Nephron (organoid): ENCODE measurements at regions not wholly inside any gene's neighbourhood (a gene's known extent, or its start where the extent isn't known, plus 50 kb on each side); places are given as distances from the start of the nearest gene placed in this dataset.

ENCODE experiments used
- H3K27ac Mint-ChIP-seq, 3 experiments: 2 replicates each; pipeline ENCODE4 v1.8.0; 2020; ENCODE audit warnings: mixed read lengths in 3 of 3, mild to moderate bottlenecking in 2 of 3, moderate library complexity in 1 of 3
- H3K27me3 Mint-ChIP-seq: 2 replicates; pipeline ENCODE4 v1.8.0; 2021; ENCODE audit warnings: low read depth, mild to moderate bottlenecking, moderate library complexity, mixed read lengths
- H3K36me3 Mint-ChIP-seq: 2 replicates; pipeline ENCODE4 v1.8.0; 2020; ENCODE audit warnings: low read depth, mixed read lengths
- H3K4me1 Mint-ChIP-seq: 2 replicates; pipeline ENCODE4 v1.8.0; 2020; ENCODE audit warnings: mixed read lengths
- H3K4me3 Mint-ChIP-seq, 3 experiments: 2 replicates each; pipeline ENCODE4 v1.8.0; 2020; ENCODE audit warnings: mild to moderate bottlenecking in 3 of 3, mixed read lengths in 3 of 3, moderate library complexity in 2 of 3
- H3K9me3 Mint-ChIP-seq: 2 replicates; pipeline ENCODE4 v1.8.0; 2020; ENCODE audit warnings: mixed read lengths
- TF ChIP-seq, protein P1 (sequence below), 3 experiments: fragments of 200-600 bp; sonication (generic); IDR thresholded peaks; one replicate each; pipeline ENCODE4 v1.5.0; 2021; ENCODE audit warnings: antibody characterized with exemption in 3 of 3; ENCODE audit not compliant: unreplicated experiment in 3 of 3

DNA sequence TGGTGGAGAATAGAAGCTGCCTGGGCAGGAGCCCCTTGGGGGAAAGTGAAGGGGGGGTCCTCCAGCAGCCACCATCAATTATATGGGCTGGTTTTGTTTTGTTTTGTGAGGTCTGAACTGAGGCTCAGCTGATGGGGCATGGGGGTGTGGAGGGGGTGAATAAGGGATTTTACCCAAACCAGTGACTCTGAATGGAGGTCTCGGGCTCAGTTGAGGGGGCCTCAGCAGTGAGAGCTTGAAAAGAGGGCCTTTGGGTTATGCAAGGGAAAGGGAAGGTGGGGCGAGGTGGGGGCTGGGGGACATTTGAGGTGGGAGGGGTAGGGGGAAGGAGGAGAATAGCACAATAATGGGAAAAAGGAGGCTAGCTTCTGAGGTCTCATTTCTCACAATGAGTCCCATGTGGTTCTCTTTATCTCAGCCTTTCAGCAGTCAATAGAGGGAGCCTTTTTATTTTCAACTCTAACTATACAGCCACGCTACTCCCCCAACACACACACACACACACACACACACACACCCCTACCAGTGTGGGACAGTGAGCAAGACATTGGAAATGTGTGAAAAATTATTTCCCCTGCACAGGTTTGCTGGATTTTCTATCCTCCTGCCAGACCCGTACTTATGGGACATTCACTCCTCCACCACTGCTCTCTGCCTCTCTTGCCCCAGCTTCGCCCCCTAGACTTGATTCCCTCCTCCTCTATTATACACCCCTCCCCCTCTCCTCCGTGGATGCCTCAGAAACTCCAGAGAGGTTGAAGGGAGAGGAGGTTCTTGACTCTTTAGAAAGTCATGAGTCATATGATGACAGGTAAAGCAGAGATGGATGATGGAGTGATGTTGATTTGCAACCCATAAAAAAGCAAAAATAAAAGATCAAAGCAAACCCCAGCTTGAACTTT lies 96.0 kb downstream of the GTPBP8 start:
- Mint-ChIP-seq H3K36me3 (no peaks in the 10 kb centered on the region), H3K9me3 (no peaks in the 10 kb centered on the region), H3K27me3 (peaks cover 5% of the 10 kb centered on the region), H3K27ac (peak overlapping the region; percentile 72 to 91 (median 83)), H3K4me3 (peak overlapping the region in 2 of 3 experiments; percentile 1 to 12), H3K4me1 (peaks cover 61% of the 10 kb centered on the region)
- TF ChIP-seq, protein P1, sequence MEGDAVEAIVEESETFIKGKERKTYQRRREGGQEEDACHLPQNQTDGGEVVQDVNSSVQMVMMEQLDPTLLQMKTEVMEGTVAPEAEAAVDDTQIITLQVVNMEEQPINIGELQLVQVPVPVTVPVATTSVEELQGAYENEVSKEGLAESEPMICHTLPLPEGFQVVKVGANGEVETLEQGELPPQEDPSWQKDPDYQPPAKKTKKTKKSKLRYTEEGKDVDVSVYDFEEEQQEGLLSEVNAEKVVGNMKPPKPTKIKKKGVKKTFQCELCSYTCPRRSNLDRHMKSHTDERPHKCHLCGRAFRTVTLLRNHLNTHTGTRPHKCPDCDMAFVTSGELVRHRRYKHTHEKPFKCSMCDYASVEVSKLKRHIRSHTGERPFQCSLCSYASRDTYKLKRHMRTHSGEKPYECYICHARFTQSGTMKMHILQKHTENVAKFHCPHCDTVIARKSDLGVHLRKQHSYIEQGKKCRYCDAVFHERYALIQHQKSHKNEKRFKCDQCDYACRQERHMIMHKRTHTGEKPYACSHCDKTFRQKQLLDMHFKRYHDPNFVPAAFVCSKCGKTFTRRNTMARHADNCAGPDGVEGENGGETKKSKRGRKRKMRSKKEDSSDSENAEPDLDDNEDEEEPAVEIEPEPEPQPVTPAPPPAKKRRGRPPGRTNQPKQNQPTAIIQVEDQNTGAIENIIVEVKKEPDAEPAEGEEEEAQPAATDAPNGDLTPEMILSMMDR (IDR thresholded peaks at IDR 0.05; ENCODE audit: unreplicated experiment in 3 of 3) = no peak

DNA sequence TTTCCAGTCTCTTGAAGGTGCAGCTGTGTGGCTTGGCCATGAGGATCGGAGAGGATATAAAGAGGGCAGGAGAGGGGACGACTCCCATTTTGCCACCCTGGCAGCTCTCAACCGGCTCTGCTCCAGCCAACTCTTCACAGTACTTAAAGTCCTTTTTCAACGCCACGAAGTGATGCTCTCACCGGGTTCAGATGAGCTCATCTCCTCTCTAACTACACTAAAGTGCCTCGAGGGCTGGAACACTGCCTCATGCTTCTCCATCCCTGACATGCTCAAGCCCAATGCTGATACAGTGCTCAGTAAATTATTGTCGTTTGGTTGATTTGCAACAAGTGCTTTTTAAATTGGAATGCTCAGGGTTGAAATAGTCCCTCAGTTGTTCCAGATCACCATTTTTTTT lies 97.8 kb downstream of the GTPBP8 start:
- H3K36me3 Mint-ChIP-seq = no peaks in the 10 kb centered on the region
- H3K4me3 Mint-ChIP-seq = no peak overlapping the region
- TF ChIP-seq, protein P1 (IDR thresholded peaks at IDR 0.05; ENCODE audit: unreplicated experiment in 3 of 3) = no peak

DNA sequence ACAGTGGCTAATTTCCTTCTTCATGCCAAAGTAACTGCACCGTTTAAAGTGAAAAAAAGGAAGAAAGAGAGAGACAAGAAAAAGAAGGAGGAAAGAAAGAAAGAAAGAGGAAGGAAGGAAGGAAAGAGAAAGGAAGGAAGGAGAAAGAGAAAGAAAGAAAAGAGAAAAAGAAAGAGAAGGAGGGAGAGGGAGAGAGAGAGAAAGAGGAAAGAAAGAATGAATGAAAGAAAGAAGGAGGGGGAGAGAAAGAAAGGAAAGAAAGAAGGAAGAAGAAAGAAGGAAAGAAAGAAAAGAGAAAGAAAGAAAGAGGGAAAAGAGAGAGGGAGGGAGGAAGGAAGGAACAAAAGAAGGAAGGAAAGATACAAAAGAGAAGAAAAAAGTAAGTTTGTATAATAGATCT lies 100.6 kb downstream of the GTPBP8 start:
- H3K4me3 Mint-ChIP-seq = no peak overlapping the region
- peaks cover 5% of the 10 kb centered on the region for H3K27me3 Mint-ChIP-seq
- TF ChIP-seq, protein P1 (IDR thresholded peaks at IDR 0.05; ENCODE audit: unreplicated experiment in 3 of 3) = no peak
- H3K4me1 Mint-ChIP-seq = peaks cover 60% of the 10 kb centered on the region
- H3K36me3 Mint-ChIP-seq = no peaks in the 10 kb centered on the region
- H3K27ac Mint-ChIP-seq = no peak overlapping the region
- no peaks in the 10 kb centered on the region for H3K9me3 Mint-ChIP-seq

More for the DNA sequence above, 97.8 kb downstream of the GTPBP8 start:
- H3K27me3 Mint-ChIP-seq = peaks cover 5% of the 10 kb centered on the region
- peak overlapping the region; percentile 65 to 91 (median 72) for H3K27ac Mint-ChIP-seq
- H3K4me1 Mint-ChIP-seq = peaks cover 58% of the 10 kb centered on the region
- no peaks in the 10 kb centered on the region for H3K9me3 Mint-ChIP-seq

DNA sequence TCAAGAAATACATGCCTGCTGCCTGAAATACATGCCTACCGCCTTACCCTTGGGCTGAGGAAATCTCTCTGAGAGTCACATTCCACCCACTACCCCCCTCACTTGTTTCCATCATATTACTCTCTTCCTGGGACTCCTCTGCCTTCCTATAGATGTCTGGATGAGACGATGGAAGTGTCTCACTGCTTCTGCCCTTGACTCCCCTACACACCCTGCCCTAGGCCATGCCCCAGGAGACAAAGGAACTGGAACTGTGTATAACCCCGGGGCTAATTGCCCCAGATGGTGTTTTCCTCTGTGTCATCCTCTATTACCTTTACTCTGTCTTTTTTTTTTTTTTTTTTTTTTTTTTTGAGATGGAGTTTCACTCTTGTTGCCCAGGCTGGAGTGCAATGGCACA lies 102.0 kb downstream of the GTPBP8 start:
- no peaks in the 10 kb centered on the region for H3K36me3 Mint-ChIP-seq

DNA sequence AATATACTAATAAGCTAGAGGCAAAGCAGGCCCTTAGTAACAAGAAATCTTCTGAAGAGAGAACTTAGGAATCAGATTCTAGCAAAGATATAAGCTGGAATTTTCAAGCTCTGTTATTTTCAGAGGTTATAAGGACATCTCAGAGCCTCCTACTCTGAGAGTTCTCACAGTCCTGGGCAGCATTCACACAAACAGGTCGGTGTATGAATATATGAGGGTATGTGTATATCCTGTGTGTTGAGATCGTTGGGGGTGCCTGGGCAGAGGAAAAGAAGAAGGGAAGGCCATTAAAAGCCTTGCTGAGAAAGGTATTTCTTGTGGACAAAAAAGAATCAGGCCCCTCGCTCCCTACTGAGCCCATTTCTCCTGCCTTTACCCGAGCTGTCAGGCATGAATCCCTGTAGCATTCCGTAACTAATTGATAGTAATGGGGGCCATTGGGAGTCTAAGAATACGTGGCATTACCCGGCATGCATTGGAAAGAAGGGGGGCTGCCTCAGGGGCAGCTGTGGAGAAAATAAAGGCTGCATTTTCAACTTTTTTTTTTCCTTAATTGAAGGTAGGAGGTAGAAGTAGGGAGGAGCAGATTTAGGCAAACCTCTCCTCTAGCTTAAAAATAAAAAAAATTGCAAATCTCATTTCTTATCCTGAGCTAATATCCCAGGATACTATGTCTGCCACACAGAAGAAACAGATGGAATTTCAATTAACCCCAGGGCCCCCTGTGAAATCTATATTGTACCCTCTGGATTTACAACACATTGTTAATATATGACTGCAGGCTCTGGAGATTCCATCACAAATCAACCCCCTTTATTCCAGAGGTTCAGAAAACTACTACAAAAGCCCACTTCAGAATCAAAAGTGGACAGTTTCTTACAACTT lies 103.8 kb downstream of the GTPBP8 start:
- H3K4me1 Mint-ChIP-seq = peaks cover 42% of the 10 kb centered on the region
- H3K27ac Mint-ChIP-seq = peak overlapping the region; percentile 52 to 85 (median 80)
- TF ChIP-seq, protein P1 (IDR thresholded peaks at IDR 0.05; ENCODE audit: unreplicated experiment in 3 of 3) = no peak
- no peak overlapping the region for H3K4me3 Mint-ChIP-seq
- H3K36me3 Mint-ChIP-seq = peaks cover 6% of the 10 kb centered on the region
- peaks cover 3% of the 10 kb centered on the region for H3K9me3 Mint-ChIP-seq
- H3K27me3 Mint-ChIP-seq = no peaks in the 10 kb centered on the region

More for the DNA sequence above, 102.0 kb downstream of the GTPBP8 start:
- Mint-ChIP-seq H3K4me3 (no peak overlapping the region), H3K9me3 (no peaks in the 10 kb centered on the region), H3K27me3 (peaks cover 5% of the 10 kb centered on the region), H3K4me1 (peaks cover 56% of the 10 kb centered on the region), H3K27ac (peak overlapping the region in 2 of 3 experiments; percentile 59 to 81)
- TF ChIP-seq, protein P1 (IDR thresholded peaks at IDR 0.05; ENCODE audit: unreplicated experiment in 3 of 3) = no peak
